ENCODE measurements at regions not wholly inside any gene's neighbourhood (a gene's known extent, or its start where the extent isn't known, plus 50 kb on each side); places are given as distances from the start of the nearest gene placed in this dataset.

DNA sequence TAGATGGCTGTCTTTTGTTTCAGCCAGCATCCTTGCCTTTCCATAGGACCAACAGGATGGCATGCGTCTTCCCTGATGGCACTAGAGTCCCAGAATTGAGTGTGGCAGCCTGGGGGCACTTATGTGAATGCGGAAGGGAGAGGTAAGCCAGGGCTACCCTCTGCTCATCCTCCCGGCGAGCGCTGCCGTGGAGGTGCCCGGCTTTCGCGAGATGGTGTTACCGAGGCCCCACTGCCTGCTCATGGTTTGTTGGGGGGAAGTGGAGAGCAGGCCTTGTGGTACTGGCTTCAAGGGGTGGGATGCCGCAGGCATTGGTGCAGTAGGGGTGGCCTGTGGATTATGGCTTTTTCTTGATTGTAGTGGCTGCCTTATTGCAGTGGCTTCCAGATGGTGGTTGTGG is 174.3 kb downstream of the AACS start:
- TF ChIP-seq, protein P1, sequence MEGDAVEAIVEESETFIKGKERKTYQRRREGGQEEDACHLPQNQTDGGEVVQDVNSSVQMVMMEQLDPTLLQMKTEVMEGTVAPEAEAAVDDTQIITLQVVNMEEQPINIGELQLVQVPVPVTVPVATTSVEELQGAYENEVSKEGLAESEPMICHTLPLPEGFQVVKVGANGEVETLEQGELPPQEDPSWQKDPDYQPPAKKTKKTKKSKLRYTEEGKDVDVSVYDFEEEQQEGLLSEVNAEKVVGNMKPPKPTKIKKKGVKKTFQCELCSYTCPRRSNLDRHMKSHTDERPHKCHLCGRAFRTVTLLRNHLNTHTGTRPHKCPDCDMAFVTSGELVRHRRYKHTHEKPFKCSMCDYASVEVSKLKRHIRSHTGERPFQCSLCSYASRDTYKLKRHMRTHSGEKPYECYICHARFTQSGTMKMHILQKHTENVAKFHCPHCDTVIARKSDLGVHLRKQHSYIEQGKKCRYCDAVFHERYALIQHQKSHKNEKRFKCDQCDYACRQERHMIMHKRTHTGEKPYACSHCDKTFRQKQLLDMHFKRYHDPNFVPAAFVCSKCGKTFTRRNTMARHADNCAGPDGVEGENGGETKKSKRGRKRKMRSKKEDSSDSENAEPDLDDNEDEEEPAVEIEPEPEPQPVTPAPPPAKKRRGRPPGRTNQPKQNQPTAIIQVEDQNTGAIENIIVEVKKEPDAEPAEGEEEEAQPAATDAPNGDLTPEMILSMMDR (IDR thresholded peaks at IDR 0.05; ENCODE audit: low read length), result no peak
- no peak for TF ChIP-seq EZH2 (IDR thresholded peaks at IDR 0.05; ENCODE audit: borderline replicate concordance, low read length)
